ENCODE measurements at regions not wholly inside any gene's neighbourhood (a gene's known extent, or its start where the extent isn't known, plus 50 kb on each side); places are given as distances from the start of the nearest gene placed in this dataset.
A peak's percentile ranks its signal among the peaks of the same experiment; 100 is the strongest.

- DNase-seq: no peak
Observed at GRCh38 chr1:55483523-55483922, 268.4 kb upstream of the USP24 start.

GRCh38 chr1:55481634-55482033 lies 266.5 kb upstream of the USP24 start:
- DNase-seq: no peak

- no peak for DNase-seq
Observed at GRCh38 chr1:55480029-55480795, 265.0 kb upstream of the USP24 start.

GRCh38 chr1:55478742-55479141 lies 263.6 kb upstream of the USP24 start:
- DNase-seq: peak; percentile 9

- DNase-seq: no peak
Observed at GRCh38 chr1:55477953-55478352, 262.8 kb upstream of the USP24 start.

- DNase-seq: peak; percentile 40
Observed at GRCh38 chr1:55476445-55477015, 261.4 kb upstream of the USP24 start.

GRCh38 chr1:55474168-55474786 lies 259.1 kb upstream of the USP24 start:
- DNase-seq: no peak

GRCh38 chr1:55473661-55474060 lies 258.5 kb upstream of the USP24 start:
- no peak for DNase-seq

- DNase-seq: no peak
Observed at GRCh38 chr1:55472784-55473183, 257.6 kb upstream of the USP24 start.

GRCh38 chr1:55472115-55472514 lies 257.0 kb upstream of the USP24 start:
- DNase-seq: no peak

- DNase-seq: peak; percentile 64
Observed at GRCh38 chr1:55468142-55468795, 253.1 kb upstream of the USP24 start.

- no peak for DNase-seq
Observed at GRCh38 chr1:55466921-55467320, 251.8 kb upstream of the USP24 start.

- peak; percentile 61 for DNase-seq
Observed at GRCh38 chr1:55466373-55466772, 251.2 kb upstream of the USP24 start.

- no peak for DNase-seq
Observed at GRCh38 chr1:55464550-55464949, 249.4 kb upstream of the USP24 start.

- no peak for DNase-seq
Observed at GRCh38 chr1:55463814-55464475, 248.8 kb upstream of the USP24 start.

- no peak for DNase-seq
Observed at GRCh38 chr1:55457874-55458273, 242.7 kb upstream of the USP24 start.

- no peak for DNase-seq
Observed at GRCh38 chr1:55456971-55457370, 241.8 kb upstream of the USP24 start.

GRCh38 chr1:55448261-55448660 lies 233.1 kb upstream of the USP24 start:
- no peak for DNase-seq

GRCh38 chr1:55447488-55447887 lies 232.3 kb upstream of the USP24 start:
- DNase-seq: no peak

- no peak for DNase-seq
Observed at GRCh38 chr1:55446351-55446750, 231.2 kb upstream of the USP24 start.

GRCh38 chr1:55445416-55445815 lies 230.3 kb upstream of the USP24 start:
- DNase-seq: no peak

GRCh38 chr1:55444667-55445066 lies 229.5 kb upstream of the USP24 start:
- no peak for DNase-seq
